GM12892 (cell line): ENCODE measurements at regions not wholly inside any gene's neighbourhood (a gene's known extent, or its start where the extent isn't known, plus 50 kb on each side); places are given as distances from the start of the nearest gene placed in this dataset.

Experiments used
- POLR2A ChIP-seq: IDR thresholded peaks from 2 replicates; pipeline ENCODE4 v1.6.1; 2011; ENCODE audit warnings: low read depth, low read length, control low read depth
- POLR2AphosphoS5 ChIP-seq: IDR thresholded peaks from 2 replicates; pipeline ENCODE4 v1.6.1; 2011; ENCODE audit warnings: low read depth, low read length, control low read depth

DNA sequence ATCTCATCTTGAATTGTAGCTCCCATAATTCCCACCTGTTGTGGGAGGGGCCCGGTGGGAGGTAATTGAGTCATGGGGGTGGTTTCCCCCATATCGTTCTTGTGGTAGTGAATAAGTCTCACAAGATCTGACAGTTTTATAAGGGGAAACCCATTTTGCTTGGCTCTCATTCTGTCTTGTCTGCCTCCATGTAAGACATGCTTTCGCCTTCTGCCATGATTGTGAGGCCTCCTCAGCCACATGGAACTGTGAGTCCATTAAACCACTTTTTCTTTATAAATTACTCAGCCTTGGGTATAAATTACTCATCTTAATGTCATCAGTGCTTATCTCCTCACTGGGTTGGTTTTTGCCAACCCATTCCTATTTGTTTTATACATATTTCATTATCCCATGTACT is 142.0 kb upstream of the GMDS start:
- TF ChIP-seq POLR2A, result no peak
- no peak for TF ChIP-seq POLR2AphosphoS5
